NCI-H1417 (cell line): ENCODE measurements at regions not wholly inside any gene's neighbourhood (a gene's known extent, or its start where the extent isn't known, plus 50 kb on each side); places are given as distances from the start of the nearest gene placed in this dataset.

Source experiments
- DNase-seq, 3 experiments: peaks; one replicate each; lab custom pipeline; 2025; lab: John Stamatoyannopoulos, UW

- DNase-seq, result peak in 1 of 3 experiments; percentile 36
Measured at GRCh38 chr16:77553130-77553529, 118.3 kb upstream of the ADAMTS18 start.

GRCh38 chr16:77555126-77555525 lies 120.3 kb upstream of the ADAMTS18 start:
- DNase-seq, result no peak

GRCh38 chr16:77555791-77556190 lies 121.0 kb upstream of the ADAMTS18 start:
- no peak for DNase-seq

GRCh38 chr16:77556201-77556873 lies 121.5 kb upstream of the ADAMTS18 start:
- no peak for DNase-seq

GRCh38 chr16:77557385-77557784 lies 122.6 kb upstream of the ADAMTS18 start:
- DNase-seq, result no peak

- no peak for DNase-seq
Measured at GRCh38 chr16:77558786-77559185, 124.0 kb upstream of the ADAMTS18 start.

GRCh38 chr16:77562497-77562896 lies 127.7 kb upstream of the ADAMTS18 start:
- no peak for DNase-seq

- DNase-seq, result no peak
Measured at GRCh38 chr16:77564791-77565390, 130.1 kb upstream of the ADAMTS18 start.

GRCh38 chr16:77569406-77569805 lies 134.6 kb upstream of the ADAMTS18 start:
- no peak for DNase-seq

- no peak for DNase-seq
Measured at GRCh38 chr16:77570574-77570973, 135.7 kb upstream of the ADAMTS18 start.

- no peak for DNase-seq
Measured at GRCh38 chr16:77571115-77571862, 136.5 kb upstream of the ADAMTS18 start.

- DNase-seq, result no peak
Measured at GRCh38 chr16:77574867-77575624, 140.2 kb upstream of the ADAMTS18 start.

GRCh38 chr16:77579351-77579891 lies 142.9 kb upstream of the NUDT7 start:
- DNase-seq, result peak in 1 of 3 experiments; percentile 23

GRCh38 chr16:77581706-77582105 lies 140.6 kb upstream of the NUDT7 start:
- no peak for DNase-seq

GRCh38 chr16:77584205-77584859 lies 138.0 kb upstream of the NUDT7 start:
- DNase-seq, result peak; percentile 52 to 78 (median 54)

- DNase-seq, result peak in 1 of 3 experiments; percentile 9
Measured at GRCh38 chr16:77585379-77586251, 136.7 kb upstream of the NUDT7 start.

GRCh38 chr16:77588389-77588788 lies 133.9 kb upstream of the NUDT7 start:
- no peak for DNase-seq

GRCh38 chr16:77589071-77589765 lies 133.1 kb upstream of the NUDT7 start:
- DNase-seq, result no peak

- no peak for DNase-seq
Measured at GRCh38 chr16:77590707-77591106, 131.6 kb upstream of the NUDT7 start.

- DNase-seq, result peak in 1 of 3 experiments; percentile 48
Measured at GRCh38 chr16:77591347-77591746, 131.0 kb upstream of the NUDT7 start.
